ENCODE measurements at regions not wholly inside any gene's neighbourhood (a gene's known extent, or its start where the extent isn't known, plus 50 kb on each side); places are given as distances from the start of the nearest gene placed in this dataset.
"Not testable (repeated sequence)": the region's sequence is repeated elsewhere in the genome, so short reads cannot be mapped to it uniquely, and the experiment has no call there.

- ATAC-seq (no peak), DNase-seq (no peak)
- intact Hi-C loops (cut with DNase I, micrococcal nuclease), result no loop called here
Measured at GRCh38 chr3:110932567-110932966, 139.0 kb upstream of the NECTIN3 start.

DNA sequence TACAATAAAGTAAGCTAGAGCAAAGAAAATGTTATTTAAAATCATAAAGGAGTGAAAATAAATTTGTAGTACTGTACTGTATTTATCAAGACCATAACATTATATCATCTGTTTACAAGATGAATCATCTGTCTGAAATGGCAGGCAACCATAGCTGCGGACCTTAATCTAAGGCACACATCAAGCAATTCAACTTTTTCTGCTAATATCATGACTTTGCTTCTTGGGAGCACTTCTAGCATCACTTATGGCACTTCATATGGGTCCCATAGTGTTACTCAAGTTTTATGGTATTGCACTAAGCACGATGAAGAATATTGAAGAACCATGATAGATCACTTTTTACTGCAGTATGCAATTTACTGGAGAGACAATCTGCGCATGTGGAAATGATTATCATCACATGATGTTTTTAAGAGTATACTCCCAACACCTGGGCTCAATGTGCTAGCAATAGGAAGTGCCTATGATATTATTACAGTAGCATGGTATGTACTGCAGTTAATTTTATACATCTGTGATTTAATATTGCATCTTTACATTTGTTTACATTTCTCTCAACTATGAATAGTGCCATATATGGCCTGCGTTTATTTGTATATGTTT is 137.7 kb upstream of the NECTIN3 start:
- no peak for DNase-seq
- intact Hi-C loops (cut with DNase I, micrococcal nuclease), result no loop called here

DNA sequence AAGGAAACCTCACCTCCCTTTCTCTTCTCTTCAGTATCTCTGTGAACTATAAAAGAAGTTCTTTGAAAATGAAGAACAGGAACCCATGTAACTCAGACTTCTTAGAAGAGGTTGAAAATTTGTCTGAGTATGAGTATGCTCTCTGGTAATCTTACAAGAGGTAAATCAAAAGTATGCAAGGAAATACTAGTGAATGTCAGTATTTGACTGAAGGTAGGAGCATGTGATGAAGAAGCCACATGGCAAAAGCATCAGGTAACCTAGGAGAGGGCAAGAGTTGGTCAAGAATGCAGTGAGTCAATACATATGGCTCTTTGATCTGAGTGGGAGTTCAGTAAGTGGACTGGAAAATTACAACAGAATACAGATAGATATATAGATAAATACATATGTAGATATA is 133.0 kb upstream of the NECTIN3 start:
- intact Hi-C loops (cut with DNase I, micrococcal nuclease), result no loop called here
- ATAC-seq (no peak), DNase-seq (no peak)

More for the DNA sequence above, 137.7 kb upstream of the NECTIN3 start:
- ATAC-seq, result no peak

GRCh38 chr3:110940055-110940454 is 131.6 kb upstream of the NECTIN3 start:
- ATAC-seq, result no peak
- intact Hi-C loops (cut with DNase I, micrococcal nuclease), result no loop called here
- DNase-seq, result no peak

DNA sequence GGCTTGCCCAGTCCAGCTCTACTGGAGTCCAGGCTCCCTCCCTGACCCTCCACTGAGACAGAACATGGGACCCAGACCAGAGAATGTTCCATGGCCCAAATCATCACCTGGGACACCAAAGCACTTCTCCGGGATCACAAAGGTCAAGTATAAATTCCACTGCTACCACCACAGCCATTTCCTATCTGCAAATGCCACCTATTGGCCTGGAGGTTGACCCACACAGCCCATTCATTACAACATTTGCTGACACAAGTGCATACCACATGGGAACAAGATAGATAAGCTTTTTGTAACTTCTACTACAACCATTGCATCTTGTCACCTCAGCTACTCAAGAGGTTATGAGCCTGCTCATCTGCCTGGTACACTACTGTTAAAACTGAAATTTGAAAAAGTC is 126.8 kb upstream of the NECTIN3 start:
- ATAC-seq (no peak), DNase-seq (no peak)
- intact Hi-C loops (cut with DNase I, micrococcal nuclease), result no loop called here

GRCh38 chr3:110946810-110947209 is 124.8 kb upstream of the NECTIN3 start:
- intact Hi-C loops (cut with DNase I, micrococcal nuclease), result no loop called here
- DNase-seq (no peak), ATAC-seq (no peak)

- ATAC-seq; DNase-seq; intact Hi-C loops (cut with DNase I, micrococcal nuclease): not testable (repeated sequence)
Measured at GRCh38 chr3:110949194-110949593, 122.4 kb upstream of the NECTIN3 start.

DNA sequence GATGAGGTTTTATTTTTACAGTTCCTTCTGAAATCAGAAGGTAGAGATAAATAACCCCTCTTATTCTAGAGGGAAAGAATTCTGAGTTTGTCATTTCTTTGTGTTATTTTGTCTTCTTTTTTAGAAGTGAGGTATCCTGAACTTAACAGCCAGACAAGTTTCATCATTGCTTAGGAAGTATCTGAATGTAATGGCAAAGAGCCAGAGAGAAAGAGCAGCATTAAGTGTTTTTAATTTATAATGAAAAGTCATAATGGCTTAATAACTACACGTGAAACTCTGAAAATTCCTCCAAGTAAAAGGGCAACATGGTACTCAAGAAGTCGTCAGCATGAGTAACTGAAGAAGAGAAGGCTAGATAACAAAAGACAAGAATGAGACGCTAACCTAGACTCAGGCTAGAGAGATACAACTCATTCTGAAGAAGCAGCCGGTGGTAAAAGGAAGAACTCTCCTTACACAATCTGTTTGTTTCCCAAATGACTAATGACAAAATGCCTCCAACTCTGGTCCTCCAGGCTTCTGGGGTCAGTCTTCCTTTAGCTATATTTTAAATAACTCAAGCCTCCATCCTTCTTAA is 116.2 kb upstream of the NECTIN3 start:
- no peak for DNase-seq
- no peak for ATAC-seq
- intact Hi-C loops (cut with DNase I, micrococcal nuclease), result no loop called here

GRCh38 chr3:110956081-110956480 is 115.5 kb upstream of the NECTIN3 start:
- intact Hi-C loops (cut with DNase I, micrococcal nuclease), result no loop called here
- DNase-seq (no peak), ATAC-seq (no peak)

DNA sequence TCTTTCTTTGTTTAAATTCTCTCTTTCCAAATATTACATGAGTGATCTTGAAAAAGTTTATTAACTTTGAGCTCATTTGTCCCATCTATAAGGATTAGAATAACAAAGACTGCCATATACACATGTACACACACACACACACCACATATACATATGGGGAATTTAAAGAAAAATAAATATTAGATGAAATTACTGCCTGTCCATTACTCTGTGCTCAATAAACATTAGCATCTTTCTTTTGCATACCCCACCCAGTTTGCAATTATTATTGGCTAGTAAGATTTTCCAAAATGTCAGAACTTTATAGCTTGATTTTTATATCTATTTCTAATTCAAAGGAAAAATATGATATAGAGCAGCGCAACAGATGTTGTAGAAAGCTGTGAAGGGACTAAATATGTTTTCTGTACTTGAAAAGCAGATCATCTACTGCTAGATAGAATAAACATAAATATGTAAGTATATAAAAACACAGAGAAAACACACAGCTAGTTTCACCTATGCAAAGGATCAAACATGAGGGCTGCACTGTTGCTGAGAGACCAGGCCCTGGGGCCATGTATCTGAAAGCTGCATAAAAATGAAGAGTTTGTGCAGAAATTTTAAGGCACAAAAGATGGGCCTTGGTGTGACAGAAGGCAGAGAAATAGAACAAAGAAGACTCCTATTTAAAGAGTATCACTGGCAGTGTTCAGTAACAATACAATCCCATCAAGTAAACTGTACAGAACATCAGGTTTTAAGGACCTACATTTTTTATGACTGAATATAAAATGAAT is 114.2 kb upstream of the NECTIN3 start:
- intact Hi-C loops (cut with DNase I, micrococcal nuclease), result no loop called here
- no peak for DNase-seq
- no peak for ATAC-seq

DNA sequence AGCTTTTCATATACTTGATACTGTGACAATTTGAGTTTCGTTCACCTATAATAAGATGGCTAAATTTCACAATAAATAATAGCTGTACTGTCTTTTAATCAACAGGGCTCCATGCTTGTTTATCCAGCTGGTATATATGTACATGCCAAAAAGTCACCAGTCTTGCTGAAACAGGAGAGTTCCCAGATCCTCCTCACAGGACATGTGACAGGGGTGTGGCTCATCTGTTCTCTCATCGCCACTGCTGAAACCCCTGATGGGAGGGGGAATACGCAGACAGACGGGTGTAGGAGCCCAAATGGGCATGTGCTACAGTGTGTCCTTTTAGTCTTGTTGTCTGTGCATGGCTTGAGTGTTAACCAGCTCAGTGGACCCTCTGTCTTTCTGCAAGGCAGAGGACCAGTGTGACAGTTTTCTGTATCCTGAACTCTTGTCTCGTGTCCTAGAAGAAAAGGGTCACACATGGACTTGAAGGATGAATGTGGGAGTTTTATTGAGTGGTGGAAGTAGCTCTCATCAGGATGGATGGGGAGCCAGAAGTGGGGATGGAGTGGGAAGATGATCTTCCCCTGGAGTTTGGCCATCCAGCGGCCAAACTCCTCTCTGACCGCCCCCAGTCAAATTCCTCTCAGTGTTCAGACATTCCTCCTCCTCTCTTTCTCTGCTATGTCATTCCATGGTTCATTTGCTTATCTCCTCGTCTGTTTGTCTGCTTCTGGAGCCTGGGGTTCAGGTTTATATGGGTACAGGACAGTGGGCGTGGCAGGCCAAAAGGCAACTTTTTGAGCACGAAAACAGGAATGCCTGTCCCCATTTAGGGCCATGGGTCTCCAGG is 113.1 kb upstream of the NECTIN3 start:
- intact Hi-C loops (cut with DNase I, micrococcal nuclease), result no loop called here
- ATAC-seq (no peak), DNase-seq (no peak)

GRCh38 chr3:110965976-110966375 is 105.6 kb upstream of the NECTIN3 start:
- DNase-seq (no peak), ATAC-seq (no peak)
- intact Hi-C loops (cut with DNase I, micrococcal nuclease), result no loop called here

DNA sequence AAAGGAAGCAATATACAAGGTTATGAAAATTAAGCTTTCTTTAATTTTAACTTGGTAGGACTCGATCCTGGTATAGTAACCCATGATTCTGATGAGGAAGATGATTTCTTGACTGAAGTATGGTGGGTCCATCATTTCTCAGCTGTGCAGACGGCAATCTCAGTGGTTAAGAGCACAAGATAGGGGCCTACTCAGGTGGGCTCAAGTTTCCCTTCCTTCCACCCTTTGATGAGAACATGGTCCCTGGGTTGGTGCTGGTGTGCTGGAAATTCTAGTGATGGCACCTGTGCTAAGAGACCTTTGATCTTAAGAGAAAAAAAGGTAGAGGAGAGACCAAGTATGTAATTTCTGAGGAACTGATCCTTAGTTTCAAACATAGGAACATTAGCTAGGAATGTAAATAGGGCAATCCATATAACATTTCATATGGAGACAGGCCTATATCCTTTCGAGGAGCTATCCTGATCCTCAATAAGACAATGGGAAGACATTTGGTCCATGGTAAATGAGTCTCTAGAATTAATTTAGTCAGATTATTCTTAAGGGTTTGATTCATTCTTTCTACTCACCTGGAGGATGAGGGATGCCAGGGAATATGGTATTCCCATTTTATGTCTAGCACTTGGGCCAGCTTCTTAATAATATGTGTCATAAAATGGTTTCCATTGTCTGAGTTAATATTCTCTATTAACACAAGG is 104.5 kb upstream of the NECTIN3 start:
- no peak for ATAC-seq
- DNase-seq, result no peak
- intact Hi-C loops (cut with DNase I, micrococcal nuclease), result no loop called here

GRCh38 chr3:110968076-110968475 is 103.5 kb upstream of the NECTIN3 start:
- intact Hi-C loops (cut with DNase I, micrococcal nuclease), result no loop called here
- DNase-seq, result no peak
- no peak for ATAC-seq

DNA sequence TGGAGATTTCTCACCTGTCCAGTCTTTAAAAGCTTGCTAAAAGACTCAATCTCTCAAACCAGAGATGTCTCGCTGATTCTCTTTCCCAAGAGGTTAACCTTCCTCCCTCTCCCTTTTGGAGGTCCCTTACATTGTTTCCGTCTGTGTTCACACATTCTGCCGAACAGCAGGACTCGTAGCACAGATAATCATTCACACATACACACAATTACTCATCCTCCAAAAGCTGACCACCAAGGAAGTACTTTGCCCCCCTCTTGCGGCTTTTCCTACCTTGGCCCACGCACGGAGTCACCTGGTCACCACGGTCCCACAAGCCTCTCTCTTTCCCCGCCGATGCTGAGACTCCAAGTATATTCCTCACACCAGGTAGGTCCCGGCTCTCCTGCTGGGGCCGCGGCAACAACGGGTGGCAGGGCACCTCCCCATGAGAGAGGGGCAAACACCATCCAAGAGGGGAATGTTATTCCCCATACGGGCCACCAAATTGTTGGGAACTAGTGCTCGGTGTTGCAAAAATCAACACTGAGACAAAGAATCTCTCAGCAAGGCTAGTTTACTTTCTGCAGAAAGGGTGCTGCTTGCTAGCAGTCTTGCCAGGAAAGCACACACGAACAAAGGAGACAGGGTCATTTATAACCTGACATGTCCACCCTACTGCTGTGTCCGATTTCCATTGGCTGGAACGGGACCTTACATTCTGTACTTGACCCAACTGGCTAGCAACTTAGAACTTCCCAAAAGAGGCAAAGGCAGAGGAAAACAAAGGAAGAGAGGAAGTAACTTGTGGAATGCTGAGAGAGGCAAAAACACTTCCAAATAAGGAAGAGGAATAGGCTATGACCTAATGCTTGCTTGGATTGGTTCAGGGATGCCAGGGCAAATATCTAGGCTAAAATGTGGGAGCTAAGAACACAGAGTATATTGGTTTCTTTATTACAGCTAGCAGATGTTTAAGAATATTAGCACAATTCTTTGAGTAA is 102.1 kb upstream of the NECTIN3 start:
- intact Hi-C loops (cut with DNase I, micrococcal nuclease), result no loop called here
- DNase-seq (no peak), ATAC-seq (no peak)

DNA sequence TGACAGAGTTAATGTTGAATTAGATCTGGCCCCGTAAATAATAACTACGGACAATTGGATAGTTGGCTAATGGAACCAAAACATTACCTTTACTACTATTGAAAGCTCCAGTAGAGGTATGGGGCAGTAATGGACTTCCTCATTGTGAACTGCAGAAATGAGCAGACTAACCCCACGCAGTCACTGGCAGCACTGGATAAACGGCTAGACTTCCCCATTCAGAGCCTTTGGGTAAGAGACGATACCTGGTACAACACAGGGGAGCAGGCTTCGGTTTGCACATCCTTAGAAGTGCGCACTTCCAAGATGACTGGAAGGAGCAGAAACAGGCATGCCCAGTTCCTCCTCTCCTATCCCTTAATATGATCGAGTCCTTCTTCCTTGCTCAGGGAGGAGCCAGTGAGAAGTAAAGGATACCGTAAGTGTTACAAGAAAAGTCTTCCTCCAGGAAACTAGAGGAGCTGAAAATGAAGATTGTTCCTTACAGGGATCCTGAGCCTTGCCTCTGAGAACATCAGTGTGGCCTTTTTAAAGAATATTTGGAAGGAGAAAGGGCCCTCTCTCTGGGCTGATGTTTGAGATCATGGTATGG is 100.5 kb upstream of the NECTIN3 start:
- no peak for ATAC-seq
- intact Hi-C loops (cut with DNase I, micrococcal nuclease), result no loop called here
- no peak for DNase-seq

DNA sequence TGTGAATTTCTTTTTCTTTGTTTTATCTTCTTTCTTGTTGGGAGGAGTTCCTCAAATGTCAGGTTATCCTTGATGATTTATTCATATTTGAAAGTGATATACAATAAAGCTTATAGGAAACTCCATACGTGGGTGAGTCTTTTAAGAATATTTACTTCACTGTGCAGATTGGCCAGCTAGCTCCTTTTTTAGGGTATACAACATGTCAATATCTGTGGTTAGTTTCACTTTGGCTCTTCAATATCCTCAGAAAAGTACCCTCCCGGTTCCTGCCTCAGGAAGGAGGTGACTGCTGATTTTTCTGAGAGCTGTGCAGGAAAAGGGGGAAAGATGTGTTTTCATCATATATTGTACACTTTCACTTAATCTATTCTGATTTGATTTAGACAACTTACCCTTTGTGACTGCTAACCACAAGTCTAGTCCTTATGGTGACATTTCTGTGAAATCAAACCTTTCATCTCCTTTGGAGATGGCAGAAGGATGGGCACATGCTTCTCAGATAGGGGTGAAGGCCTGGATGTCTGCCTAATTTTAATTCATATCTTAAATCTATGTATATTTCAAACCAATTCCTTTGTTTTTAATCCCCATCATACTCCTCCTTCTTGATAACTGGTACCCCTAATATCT is 98.2 kb upstream of the NECTIN3 start:
- intact Hi-C loops (cut with DNase I, micrococcal nuclease), result no loop called here

More for the DNA sequence above, 98.2 kb upstream of the NECTIN3 start:
- ATAC-seq (no peak), DNase-seq (no peak)
